Activated T-cell treated with anti-CD3 and anti-CD28 coated beads for 24 hours (primary cell): ENCODE measurements at regions not wholly inside any gene's neighbourhood (a gene's known extent, or its start where the extent isn't known, plus 50 kb on each side); places are given as distances from the start of the nearest gene placed in this dataset.
"Not testable (repeated sequence)": the region's sequence is repeated elsewhere in the genome, so short reads cannot be mapped to it uniquely, and the experiment has no call there.

Experiments used
- DNase-seq: peaks from one replicate; pipeline ENCODE4 v3.0.0-alpha.2; 2020; ENCODE audit warnings: low read depth

DNA sequence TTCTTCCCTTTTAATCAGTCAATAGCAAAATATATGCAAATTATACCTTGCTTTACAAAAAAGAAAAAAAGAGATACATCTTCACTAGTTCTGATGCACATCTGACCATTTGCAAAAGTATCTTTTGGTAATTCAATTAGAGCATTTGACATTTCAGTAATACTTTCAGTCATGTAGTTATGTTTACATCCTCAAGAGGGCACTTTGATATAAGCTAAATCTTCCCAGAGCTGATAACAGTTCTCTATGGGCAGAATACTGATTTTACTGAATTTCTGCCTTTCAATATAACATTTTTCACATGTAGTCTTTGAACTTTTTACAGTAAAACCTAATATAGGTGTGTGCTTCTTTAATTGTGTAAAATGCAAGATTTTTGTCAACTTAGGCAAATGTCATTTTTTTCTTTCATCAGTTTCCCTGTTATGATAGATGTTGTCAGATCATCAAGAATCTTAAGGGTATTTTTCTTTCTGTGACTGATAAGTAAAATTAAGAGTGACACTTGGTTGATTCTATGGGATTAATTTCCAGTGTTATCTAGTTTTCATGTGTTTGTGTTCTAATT is 703.5 kb upstream of the SEMA3D start:
- no peak for DNase-seq

DNA sequence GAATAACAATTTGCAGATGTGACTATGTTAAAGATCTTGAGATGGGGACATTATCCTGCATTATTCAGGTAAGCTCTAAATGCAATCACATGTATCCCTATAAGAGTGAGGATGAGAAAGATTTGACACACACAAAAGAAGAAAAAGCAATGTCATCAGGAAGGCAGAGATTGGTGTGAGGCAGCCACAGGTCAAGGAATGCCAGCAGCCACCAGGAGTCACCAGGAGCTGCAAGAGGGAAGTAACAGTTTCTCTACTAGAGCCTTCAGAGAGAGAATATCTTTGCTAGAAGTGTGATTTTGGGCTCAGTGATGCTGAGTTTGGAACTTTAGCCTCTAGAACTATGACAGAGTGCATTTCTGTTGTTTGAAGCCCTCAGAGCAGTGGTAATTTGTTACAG is 700.3 kb upstream of the SEMA3D start:
- no peak for DNase-seq

DNA sequence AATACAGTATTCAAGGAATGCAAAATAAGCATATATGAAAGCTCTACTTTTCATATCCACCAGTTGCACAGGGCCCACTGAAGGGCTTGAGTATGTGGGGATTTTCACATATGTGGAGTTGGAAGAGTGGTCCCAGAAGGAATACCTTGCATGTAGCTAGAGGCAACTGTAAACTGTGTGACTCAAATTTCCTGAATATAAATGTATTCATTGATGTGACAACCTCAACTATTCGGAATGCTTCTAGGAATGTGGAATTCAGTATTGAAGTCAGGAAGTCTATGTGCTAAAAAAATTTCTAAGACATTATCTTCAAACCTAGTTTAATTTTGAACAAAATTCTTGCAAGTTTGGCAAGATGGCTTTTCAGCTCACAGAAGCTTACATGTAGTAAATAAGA is 695.5 kb upstream of the SEMA3D start:
- DNase-seq, result no peak

DNA sequence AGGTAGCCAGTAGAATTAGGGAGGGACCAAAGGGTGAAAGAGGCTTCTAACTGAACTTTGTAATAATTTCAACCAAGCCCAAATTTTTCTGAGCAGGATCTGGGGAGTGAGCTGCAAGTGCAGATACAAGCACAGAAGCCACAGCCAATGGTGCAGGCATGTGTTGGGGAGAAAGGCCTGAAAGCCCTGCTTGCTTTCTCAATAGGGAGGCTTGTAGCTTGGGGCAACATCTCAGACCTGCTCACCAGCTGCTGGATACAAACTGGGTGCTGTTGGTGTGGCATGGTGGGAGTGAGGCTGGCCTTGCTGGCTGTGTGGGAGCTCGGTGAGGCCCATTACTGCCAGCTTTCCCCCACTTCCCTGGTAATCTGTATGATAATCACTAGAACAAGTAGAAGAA is 688.5 kb upstream of the SEMA3D start:
- DNase-seq, result no peak

DNA sequence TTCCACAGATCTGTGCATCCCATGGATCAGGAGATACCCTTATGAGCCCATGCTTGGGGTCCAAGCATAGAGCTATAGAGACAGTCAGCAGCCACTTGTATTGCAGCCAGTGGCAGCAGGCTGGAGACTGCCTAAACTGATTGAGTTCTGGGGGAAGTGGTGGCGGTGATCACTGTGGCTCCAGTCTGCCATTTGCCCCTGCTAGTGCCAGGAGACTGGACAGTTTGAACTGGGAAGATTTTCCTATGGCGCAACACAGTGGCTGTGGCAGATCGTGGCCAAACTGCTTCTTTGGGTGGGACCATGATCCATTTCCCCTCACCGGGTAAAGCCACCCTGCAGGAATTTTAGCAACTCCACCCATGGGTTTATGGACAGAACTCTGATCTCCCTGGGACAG is 679.7 kb upstream of the SEMA3D start:
- DNase-seq, result no peak

DNA sequence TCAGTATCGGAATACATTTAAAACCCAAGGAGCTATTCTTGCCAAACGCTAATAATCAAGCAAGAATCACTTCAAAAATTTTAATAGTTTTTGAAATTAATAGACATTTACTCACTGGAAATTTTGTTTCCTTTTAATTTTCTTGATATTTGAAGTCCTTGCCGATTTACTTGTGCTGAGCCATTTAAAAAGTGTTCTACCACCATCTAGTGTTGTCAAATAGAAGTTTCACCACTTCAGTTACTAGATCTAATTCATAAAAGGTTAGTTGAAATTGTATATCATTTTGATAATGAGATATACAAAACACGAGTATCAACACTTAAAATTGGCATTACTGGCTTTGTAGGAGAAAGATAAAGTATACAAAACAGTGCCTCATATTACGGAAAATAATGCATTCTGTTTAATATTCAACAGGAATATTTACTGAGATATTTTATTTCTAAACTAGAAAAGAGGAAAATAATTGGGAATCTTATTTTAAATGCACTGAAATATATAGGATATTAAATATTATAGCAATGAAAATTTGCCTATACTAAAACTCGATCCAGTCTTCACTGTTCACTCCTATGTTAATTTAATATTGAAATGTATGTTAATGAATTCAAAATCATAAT is 664.8 kb upstream of the SEMA3D start:
- DNase-seq, result no peak

DNA sequence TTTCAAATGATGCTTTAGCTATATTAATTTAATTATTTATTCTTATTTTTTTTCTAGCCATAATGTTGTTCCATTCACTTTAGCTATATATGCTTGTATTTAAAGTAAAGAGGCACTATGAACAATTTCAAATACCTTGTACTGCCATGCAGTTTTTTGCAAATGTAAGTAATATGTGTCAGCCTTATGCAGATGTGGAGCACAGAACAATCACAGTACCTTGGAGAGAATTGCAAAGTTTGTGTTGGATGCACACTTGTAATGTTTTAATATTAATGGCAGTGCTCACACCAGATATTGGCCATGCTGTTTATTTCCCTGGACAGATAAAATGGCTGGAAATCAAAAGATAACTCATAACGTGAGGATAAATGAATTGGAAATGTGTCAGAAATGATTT is 663.5 kb upstream of the SEMA3D start:
- DNase-seq, result no peak

DNA sequence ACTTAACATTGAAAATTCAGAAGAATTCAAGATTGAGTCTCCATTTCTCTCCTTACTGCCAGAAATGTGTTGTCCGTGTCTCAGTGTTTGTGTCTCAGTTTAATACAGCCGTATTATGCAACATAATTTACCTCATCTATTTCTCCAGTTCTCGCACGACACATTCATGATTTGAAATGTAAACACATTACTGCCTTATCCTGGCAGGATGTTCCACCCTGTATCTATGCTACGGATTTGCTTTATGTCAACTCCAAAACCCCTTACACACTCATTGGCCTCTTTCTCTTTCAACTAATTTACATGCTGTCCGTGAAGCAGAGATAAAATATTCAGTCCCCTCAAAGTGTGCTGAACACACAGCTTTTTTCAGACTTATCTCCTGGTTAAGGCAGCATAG is 653.7 kb upstream of the SEMA3D start:
- no peak for DNase-seq

DNA sequence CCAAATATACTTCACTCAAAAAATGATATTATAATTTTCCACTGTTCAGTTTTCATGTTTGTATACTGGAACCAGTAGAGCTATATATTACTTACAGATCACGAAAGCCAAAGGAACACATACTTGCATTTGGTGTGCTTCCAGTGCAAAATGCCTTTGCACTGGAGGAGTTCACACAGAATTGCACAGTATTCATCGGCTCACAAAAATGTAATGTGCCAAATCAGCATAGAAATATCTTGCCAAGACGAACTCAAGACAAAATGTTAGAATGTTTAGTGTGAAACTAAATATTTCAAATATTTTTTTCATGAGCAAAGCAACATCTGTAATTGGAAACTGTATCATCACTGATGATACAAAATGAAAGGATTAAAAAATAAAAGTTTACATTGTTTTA is 646.2 kb upstream of the SEMA3D start:
- no peak for DNase-seq

DNA sequence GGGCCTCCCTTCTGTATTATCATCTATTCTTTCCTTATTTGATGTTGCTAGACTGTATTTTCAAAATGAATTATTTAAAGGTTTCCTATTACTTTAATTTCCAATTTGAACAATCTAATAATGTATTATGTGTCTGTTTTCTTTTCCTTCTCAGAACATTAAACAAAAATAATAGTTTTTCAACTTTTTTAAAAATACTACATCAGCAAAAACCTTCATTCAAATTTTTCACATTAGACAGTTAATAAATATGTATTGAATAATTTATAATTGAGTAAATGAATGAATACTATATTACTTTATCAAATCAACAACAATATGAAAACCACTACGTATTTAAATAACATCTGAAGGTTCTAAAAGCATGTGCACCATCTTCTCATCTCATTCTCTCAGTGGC is 644.1 kb upstream of the SEMA3D start:
- no peak for DNase-seq

DNA sequence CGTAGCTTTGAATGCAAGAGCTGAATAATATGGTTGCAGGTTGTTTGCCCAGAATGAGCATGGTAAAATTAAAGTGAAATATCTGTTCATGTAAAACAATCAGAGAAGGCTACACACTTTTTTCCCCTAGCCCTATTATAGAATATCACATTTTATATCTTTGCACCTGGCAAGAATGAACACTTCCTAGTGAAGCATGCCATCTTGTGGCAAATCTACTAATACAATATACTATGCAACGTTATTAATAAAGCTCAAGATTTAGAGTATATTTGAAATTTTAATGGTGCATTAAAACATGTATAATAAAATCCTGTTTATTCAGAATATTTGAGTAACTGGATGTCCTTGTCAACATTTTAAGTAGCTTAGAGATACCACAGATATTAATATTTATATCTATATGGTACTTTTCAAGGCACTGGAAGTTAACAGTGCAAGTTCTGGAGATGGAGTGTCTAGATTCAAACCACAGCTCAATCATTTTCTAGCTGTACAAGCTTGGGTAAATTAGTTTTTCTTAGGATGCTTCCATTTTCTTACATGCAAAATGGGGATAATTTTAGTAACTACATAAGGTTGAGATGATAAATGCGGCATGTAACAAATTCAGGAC is 643.1 kb upstream of the SEMA3D start:
- no peak for DNase-seq

DNA sequence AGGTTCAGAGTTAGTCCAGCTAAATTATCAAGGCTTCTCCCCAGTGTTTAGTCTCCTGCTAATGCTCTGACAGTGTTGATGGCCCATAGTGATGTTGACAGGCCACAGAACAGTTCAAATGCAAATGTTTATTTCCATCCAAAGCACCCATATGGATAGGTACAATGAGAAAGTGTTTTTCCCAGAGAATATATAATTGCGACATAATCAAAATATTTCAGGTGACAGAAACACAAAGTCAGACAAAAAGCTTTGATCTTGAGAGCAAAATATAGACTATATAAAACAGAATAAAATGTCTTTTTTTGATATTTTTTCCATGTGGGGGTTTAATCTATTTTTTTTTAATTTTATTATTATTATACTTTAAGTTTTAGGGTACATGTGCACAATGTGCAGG is 642.3 kb upstream of the SEMA3D start:
- DNase-seq, result no peak

DNA sequence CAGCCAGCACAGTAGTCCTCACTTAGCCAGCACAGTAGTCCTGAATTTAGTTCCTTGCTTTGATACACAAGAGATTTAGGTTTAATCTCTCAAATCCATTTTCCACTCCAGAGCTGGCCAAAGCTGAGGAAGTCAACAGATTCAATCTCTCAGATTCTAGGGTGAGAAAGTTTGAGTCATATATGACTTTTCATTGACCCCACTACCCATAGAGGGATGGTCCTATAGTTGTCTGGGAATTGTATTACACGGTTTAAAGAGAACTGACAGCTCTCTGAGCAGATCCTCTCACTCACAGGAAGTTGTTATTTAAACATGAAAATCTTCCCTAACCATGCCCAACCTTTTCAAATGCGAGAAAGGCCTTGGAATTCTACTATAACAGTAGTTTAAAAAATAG is 641.8 kb upstream of the SEMA3D start:
- no peak for DNase-seq

DNA sequence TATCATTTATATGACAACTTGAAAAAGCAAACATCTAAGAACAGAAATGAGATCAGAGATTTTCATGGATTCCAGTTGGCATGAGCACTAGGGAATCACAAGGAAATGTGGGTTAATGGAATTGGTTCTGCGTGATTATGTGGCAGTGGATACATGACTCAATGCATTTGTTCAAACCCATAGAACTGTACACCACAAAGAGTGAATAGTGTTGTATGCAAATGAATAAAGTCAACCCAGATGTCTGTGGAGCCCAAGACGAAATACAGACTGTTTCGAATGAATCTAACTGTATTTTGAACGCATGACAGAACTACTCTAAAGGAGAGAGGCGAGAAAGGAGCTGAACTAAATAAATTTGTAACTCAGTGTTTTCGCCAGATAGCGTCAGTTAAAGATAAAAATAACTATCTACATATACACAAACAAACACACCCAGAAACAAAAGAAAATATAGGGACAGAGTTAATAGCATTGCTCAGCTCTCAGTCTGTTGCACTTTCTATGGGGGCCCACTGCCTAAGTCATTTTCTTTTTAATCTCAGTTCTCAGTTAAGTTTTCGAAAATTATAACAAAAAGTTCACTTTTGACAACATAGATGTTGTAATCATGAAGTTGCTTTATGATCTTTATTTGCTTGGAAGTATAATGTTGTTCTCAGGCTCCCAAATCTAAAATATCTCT is 636.7 kb upstream of the SEMA3D start:
- no peak for DNase-seq

DNA sequence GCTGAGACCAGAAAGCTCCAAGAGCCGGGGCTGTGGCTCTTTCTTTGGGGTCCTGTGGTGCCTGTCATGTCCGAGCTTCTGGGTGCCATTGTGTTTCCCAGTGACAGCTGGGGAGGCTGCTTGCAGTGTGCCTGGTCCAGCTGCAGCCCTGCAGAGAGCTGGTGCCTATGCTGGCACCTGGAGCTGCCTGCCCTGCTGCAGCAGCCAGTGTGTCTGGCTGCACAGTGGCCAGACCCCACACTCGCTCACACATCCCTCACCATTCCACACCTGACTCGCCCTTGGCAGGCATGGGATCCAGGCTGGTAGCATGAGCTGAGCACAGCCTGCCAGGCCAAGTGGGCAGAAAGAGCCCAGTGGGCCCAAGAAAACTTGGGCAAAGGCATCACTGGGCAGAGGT is 635.1 kb upstream of the SEMA3D start:
- DNase-seq, result no peak

DNA sequence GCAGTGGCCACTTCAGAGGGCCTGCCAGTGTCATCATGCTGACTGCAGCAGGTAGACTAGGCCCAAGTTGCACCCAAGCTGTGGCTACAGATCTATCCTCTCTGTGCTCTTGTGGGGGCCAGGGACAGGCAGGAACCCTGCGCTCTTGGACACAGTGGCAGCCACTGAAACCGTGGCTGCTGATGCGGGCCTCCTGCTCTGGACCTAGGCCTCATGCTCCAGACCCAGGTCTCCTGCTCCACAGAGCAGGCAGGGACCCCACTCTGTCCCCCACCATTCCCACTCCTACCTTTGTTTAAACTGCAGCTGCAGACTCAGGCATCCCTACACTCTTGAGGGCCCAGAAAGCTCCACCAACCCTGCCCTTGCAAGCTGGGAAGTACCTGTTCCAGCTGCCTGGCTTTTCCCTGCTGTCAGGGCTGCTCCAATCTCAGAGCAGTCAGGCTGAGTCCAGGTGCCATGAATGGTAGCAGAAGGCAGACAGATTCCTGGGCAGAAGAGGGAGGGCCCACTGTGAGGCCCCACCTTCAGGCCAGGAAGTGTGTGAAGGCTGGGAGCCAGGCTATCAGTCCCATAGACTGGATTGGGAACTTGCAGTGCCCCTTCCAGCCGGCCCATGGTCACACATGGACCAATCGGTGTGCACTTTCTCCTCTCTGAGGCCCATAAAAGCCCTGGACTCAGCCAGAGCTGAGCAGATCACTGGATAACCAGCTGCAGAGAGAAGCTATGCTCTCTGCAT is 634.0 kb upstream of the SEMA3D start:
- no peak for DNase-seq

DNA sequence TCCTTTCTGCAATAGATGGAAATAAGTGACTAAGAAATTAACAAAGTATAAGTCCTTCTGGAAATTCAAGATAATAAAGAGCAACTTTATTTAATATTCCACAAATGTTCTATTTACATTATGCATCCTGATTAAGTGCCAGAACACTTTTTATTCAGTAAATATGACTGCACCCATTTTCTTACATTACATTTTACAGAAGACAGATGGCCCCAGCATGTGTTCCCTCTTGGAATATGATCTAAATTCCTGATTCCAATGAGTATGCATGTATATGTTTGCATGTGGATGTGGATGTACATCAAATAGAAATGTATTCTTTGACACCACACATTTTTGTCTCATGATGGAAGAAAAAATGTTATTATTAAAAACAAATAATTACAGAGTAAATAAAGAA is 628.7 kb upstream of the SEMA3D start:
- DNase-seq, result no peak

DNA sequence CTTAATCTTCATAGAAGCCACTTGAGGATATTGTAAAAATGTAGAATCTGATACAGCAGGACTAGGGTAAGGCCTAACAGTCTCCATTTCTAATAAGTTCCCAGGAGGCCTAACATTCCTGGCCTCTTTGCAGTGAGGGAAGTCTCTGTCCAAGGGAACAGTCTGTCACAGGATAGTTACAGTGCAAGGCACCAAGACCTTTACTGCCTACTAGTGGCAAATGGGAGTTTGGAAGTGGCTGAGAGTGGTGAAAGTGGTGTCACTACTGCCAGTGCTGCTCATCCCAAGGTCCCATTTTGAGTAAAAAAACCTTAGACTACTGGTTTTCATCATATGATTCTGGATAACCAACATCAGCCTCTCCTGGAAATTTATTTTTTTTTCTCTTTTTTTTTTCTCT is 619.5 kb upstream of the SEMA3D start:
- no peak for DNase-seq

DNA sequence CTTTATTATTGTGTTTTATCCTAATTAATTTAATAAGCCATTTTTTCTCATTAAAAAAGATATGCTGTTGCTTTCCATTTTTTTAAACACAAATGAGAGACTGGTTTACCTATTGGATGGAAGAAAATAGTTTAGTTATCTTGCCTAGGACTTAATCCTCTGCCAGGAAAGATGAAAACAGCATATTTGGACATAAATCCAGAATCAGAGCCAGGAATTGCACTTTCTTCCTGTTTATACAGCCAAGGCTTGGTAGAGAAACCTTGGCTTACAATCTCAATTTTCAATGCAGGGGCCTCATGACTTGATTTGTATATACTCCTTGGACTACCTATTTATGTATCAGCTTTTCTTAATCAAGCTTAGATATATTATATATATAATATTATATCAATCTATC is 618.8 kb upstream of the SEMA3D start:
- no peak for DNase-seq

DNA sequence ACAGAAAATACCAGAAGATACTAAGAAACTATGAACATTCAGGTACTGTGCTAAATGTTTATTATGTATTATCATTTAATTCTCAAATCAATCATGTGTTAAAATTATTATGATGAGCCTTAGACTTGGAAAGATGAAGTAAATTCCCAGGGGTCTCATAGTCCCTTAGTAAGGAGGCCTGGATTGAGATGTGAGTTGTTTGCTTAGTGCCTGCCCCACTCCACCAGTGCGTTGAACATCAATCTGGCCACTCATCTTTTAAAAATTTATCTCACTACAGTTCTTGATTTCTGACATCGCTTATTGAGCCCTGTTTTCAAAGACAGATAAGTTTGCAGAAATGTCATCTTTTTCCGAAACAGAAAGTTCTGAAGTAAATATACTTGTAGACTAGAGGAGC is 618.4 kb upstream of the SEMA3D start:
- DNase-seq, result no peak

DNA sequence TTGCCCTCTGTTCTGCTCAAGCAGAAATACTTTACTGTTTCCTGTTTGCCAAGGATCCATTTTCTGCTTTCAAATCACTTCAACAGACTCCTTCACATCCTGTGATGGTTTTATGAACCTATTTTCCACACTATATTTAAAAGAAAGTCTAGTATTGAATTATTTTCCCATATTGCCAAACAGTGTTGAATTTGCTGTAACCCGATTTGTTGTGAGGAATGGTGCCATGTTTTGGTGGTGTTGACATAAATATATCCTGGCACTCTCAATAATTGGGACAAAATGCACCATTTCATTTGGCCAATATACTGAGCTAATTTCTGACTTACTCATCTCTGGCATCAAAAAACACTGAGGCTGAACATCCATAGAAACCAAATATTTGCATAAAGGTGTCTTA is 615.4 kb upstream of the SEMA3D start:
- DNase-seq, result no peak

DNA sequence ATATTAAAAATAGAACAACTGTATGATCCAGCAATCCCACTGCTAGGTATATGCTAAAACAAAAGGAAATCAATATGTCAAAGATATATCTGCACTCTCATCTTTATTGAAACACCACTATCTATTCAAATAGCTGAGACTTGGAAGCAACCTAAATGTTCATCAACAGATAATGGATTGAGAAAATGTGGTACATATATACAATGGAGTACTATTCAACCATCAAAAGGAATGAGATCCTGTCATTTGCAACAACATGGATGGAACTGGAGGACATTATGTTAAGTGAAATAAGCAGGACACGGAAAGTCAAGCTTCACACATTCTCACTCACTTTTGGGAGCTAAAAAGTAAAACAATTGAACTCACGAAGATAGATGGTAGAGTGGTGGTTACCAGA is 610.1 kb upstream of the SEMA3D start:
- no peak for DNase-seq

DNA sequence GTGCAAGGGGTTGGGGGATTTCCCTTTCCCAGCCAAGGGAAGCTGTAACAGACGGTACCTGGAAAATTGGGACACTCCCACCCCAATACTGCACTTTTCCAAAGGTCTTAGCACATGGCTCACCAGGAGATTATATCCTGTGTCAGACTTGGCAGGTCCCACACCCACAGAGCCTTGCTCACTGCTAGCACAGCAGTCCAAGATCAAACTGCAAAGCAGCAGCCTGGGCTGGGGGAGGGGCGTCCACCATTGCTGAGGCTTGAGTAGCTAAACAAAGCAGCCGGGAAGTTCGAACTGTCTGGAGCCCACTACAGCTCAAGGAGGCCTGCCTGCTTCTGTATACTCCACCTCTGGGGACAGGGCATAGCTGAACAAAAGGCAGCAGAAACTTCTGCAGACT is 604.2 kb upstream of the SEMA3D start:
- not testable (repeated sequence) for DNase-seq
